IMR-90 (cell line): ENCODE measurements at regions not wholly inside any gene's neighbourhood (a gene's known extent, or its start where the extent isn't known, plus 50 kb on each side); places are given as distances from the start of the nearest gene placed in this dataset.

Experiments used
- ATAC-seq: fragments of 200-7000 bp; cut with Tn5 transposase; 2 replicates; pipeline ENCODE4 v1.9.1; 2020; ENCODE audit warnings: low read depth, mild to moderate bottlenecking, moderate library complexity
- BruUV-seq: library from RNA; stranded (reverse); fragments of 400-500 nt; replicated peaks from 2 replicates; lab custom pipeline; 2021; lab: Mats Ljungman, UMichigan
- CTCF ChIA-PET: fragments of 300-600 bp; formaldehyde crosslinking; extraction: SDS; loops from one replicate; lab custom pipeline; 2021; ENCODE audit warnings: antibody characterized with exemption; lab: Yijun Ruan, JAX
- POLR2A ChIA-PET: fragments of 300-600 bp; sonication (Branson Sonifier 250); formaldehyde crosslinking; loops from one replicate; lab custom pipeline; 2022; ENCODE audit warnings: antibody characterized with exemption; ENCODE audit not compliant: unreplicated experiment; lab: Charles Lee
- DNase-seq: peaks from one replicate; pipeline ENCODE4 v3.0.0; 2013
- H2AFZ ChIP-seq: replicated peaks from 2 replicates; pipeline ENCODE3; 2013; ENCODE audit warnings: low read length, mild to moderate bottlenecking; ENCODE audit not compliant: poor library complexity
- H2AK5ac ChIP-seq: 2 replicates; pipeline ENCODE4 v1.6.1; 2013; ENCODE audit warnings: low read depth, low read length, inconsistent platforms
- H2AK9ac ChIP-seq: replicated peaks from 2 replicates; pipeline ENCODE3; 2013; ENCODE audit warnings: mild to moderate bottlenecking, low read depth, low read length, moderate library complexity; ENCODE audit not compliant: poor library complexity
- H2BK120ac ChIP-seq: 2 replicates; pipeline ENCODE4 v1.6.1; 2013; ENCODE audit warnings: low read depth, low read length, inconsistent platforms
- H2BK15ac ChIP-seq: 3 replicates; pipeline ENCODE4 v1.6.1; 2013; ENCODE audit warnings: low read depth, low read length, inconsistent platforms
- H2BK20ac ChIP-seq: 2 replicates; pipeline ENCODE4 v1.6.1; 2013; ENCODE audit warnings: low read depth, mild to moderate bottlenecking, inconsistent platforms, low read length, moderate library complexity
- H2BK5ac ChIP-seq: 2 replicates; pipeline ENCODE4 v1.6.1; 2013; ENCODE audit warnings: mild to moderate bottlenecking, low read depth, low read length, inconsistent platforms; ENCODE audit not compliant: poor library complexity, severe bottlenecking
- H3K14ac ChIP-seq: replicated peaks from 2 replicates; pipeline ENCODE4 v1.6.1; 2013; ENCODE audit warnings: low read depth, low read length, inconsistent platforms
- H3K18ac ChIP-seq: 2 replicates; pipeline ENCODE4 v1.6.1; 2013; ENCODE audit warnings: low read depth, low read length, control low read depth
- H3K23ac ChIP-seq: 2 replicates; pipeline ENCODE4 v1.6.1; 2013; ENCODE audit warnings: low read depth, low read length, inconsistent platforms
- H3K27ac ChIP-seq: 2 replicates; pipeline ENCODE4 v1.5.1; 2013; ENCODE audit warnings: mild to moderate bottlenecking, control low read depth, low read length; ENCODE audit not compliant: insufficient read depth
- H3K27me3 ChIP-seq: 2 replicates; pipeline ENCODE4 v1.6.1; 2013; ENCODE audit warnings: low read length; ENCODE audit not compliant: control insufficient read depth, insufficient read depth
- H3K36me3 ChIP-seq: 2 replicates; pipeline ENCODE4 v1.6.1; 2013; ENCODE audit warnings: low read length, mixed read lengths; ENCODE audit not compliant: control insufficient read depth, insufficient read depth
- H3K4ac ChIP-seq: 2 replicates; pipeline ENCODE4 v1.6.1; 2013; ENCODE audit warnings: low read depth, low read length, inconsistent platforms
- H3K4me1 ChIP-seq: 2 replicates; pipeline ENCODE4 v1.6.1; 2013; ENCODE audit warnings: low read length, mixed read lengths; ENCODE audit not compliant: control insufficient read depth, insufficient read depth
- H3K4me2 ChIP-seq: 2 replicates; pipeline ENCODE4 v1.6.1; 2013; ENCODE audit warnings: low read depth, mild to moderate bottlenecking, control low read depth, low read length, moderate library complexity
- H3K4me3 ChIP-seq: 2 replicates; pipeline ENCODE4 v1.5.1; 2013; ENCODE audit warnings: low read depth, mild to moderate bottlenecking, control low read depth, low read length, moderate library complexity; ENCODE audit not compliant: insufficient read depth
- H3K56ac ChIP-seq: 2 replicates; pipeline ENCODE4 v1.6.1; 2013; ENCODE audit warnings: low read length, inconsistent platforms; ENCODE audit not compliant: insufficient read depth; ENCODE audit errors: extremely low read depth
- H3K79me1 ChIP-seq, 2 experiments: 2 replicates each; pipeline ENCODE4 v1.6.1; 2013; ENCODE audit warnings: low read length in 2 of 2, inconsistent platforms in 1 of 2, low read depth in 1 of 2
- H3K9ac ChIP-seq: 2 replicates; pipeline ENCODE4 v1.6.1; 2013; ENCODE audit warnings: low read depth, low read length, control low read depth
- H3K9me1 ChIP-seq: 2 replicates; pipeline ENCODE4 v1.6.1; 2013; ENCODE audit warnings: low read length, inconsistent platforms; ENCODE audit not compliant: insufficient read depth
- H3K9me3 ChIP-seq: 2 replicates; pipeline ENCODE4 v1.6.1; 2013; ENCODE audit warnings: low read length; ENCODE audit not compliant: control insufficient read depth, insufficient read depth
- H4K20me1 ChIP-seq: 2 replicates; pipeline ENCODE4 v1.6.1; 2013; ENCODE audit warnings: low read length, inconsistent platforms; ENCODE audit not compliant: insufficient read depth
- H4K5ac ChIP-seq: 2 replicates; pipeline ENCODE4 v1.6.1; 2013; ENCODE audit warnings: mild to moderate bottlenecking, low read depth, low read length, control low read depth
- H4K8ac ChIP-seq, 2 experiments: 2 replicates each; pipeline ENCODE4 v1.6.1; 2013; ENCODE audit warnings: low read depth in 2 of 2, low read length in 2 of 2, control low read depth in 1 of 2, inconsistent platforms in 1 of 2
- H4K91ac ChIP-seq: 2 replicates; pipeline ENCODE4 v1.6.1; 2013; ENCODE audit warnings: low read depth, low read length, inconsistent platforms; ENCODE audit not compliant: insufficient read depth
- BHLHE40 ChIP-seq: fragments of 150-350 bp; IDR thresholded peaks from 2 replicates; pipeline ENCODE4 v1.6.1; 2016; ENCODE audit warnings: mild to moderate bottlenecking, low read depth, low read length
- CEBPB ChIP-seq: IDR thresholded peaks from 2 replicates; pipeline ENCODE4 v1.6.1; 2012; ENCODE audit warnings: low read depth, low read length, improper control_type of control experiment
- CHD1 ChIP-seq: IDR thresholded peaks from 2 replicates; pipeline ENCODE4 v1.6.1; 2012; ENCODE audit warnings: low read depth, low read length, improper control_type of control experiment
- FOS ChIP-seq: fragments of 150-350 bp; IDR thresholded peaks from 2 replicates; pipeline ENCODE4 v1.6.1; 2016; ENCODE audit warnings: low read depth, low read length
- MAZ ChIP-seq: IDR thresholded peaks from 2 replicates; pipeline ENCODE4 v1.6.1; 2012; ENCODE audit warnings: low read depth, mild to moderate bottlenecking, low read length, improper control_type of control experiment, moderate library complexity, borderline replicate concordance
- NFE2L2 ChIP-seq: fragments of 150-350 bp; IDR thresholded peaks from 2 replicates; pipeline ENCODE4 v1.6.1; 2016; ENCODE audit warnings: low read depth, mild to moderate bottlenecking, low read length
- POLR2A ChIP-seq: IDR thresholded peaks from 2 replicates; pipeline ENCODE4 v1.6.1; 2012; ENCODE audit warnings: mild to moderate bottlenecking, low read depth, low read length
- RAD21 ChIP-seq: IDR thresholded peaks from 2 replicates; pipeline ENCODE4 v1.6.1; 2012; ENCODE audit warnings: low read length, improper control_type of control experiment
- RCOR1 ChIP-seq: IDR thresholded peaks from 2 replicates; pipeline ENCODE4 v1.6.1; 2012; ENCODE audit warnings: mild to moderate bottlenecking, low read length, improper control_type of control experiment; ENCODE audit not compliant: insufficient replicate concordance
- SMC3 ChIP-seq: fragments of 150-350 bp; IDR thresholded peaks from 2 replicates; pipeline ENCODE4 v1.6.1; 2016; ENCODE audit warnings: low read depth, mild to moderate bottlenecking, antibody characterized with exemption, low read length, moderate library complexity
- WGBS, 2 experiments: methylation state at CpG; one replicate each; pipeline versions ENCODE4 v1.1.5 to v1.1.7; 2013; ENCODE audit warnings: missing lambda C conversion rate in 2 of 2; ENCODE audit not compliant: insufficient read length in 1 of 2; ENCODE audit errors: extremely low coverage in 2 of 2; 5-methylcytosine and 5-hydroxymethylcytosine counted together
- dilution Hi-C: fragments of 300-500 bp; cut with HindIII; formaldehyde crosslinking; loops from one replicate; pipeline ENCODE4 v1.14.3; 2018; ENCODE audit warnings: low sequenced_read_pairs; ENCODE audit not compliant: unreplicated experiment
- in situ Hi-C: fragments of 300-500 bp; cut with MboI; formaldehyde crosslinking; loops from 3 replicates; pipeline ENCODE4 v1.14.3; 2019; ENCODE audit warnings: low sequenced_read_pairs, inconsistent platforms, mixed read lengths
- intact Hi-C: fragments of 100-400 bp; cut with micrococcal nuclease; formaldehyde crosslinking; loops from 2 replicates; pipeline ENCODE4 v1.10.0; 2022
- TF ChIP-seq, protein P1 (sequence below): fragments of 150-350 bp; IDR thresholded peaks from 2 replicates; pipeline ENCODE4 v1.6.1; 2016; ENCODE audit warnings: low read depth, mild to moderate bottlenecking, low read length, moderate library complexity, borderline replicate concordance
- TF ChIP-seq, protein P2 (sequence below): fragments of 150-350 bp; IDR thresholded peaks from 2 replicates; pipeline ENCODE4 v1.6.1; 2017; ENCODE audit warnings: mild to moderate bottlenecking, antibody characterized with exemption, low read length, low read depth
- TF ChIP-seq, protein P3 (sequence below): conservative IDR thresholded peaks from 2 replicates; pipeline ENCODE4 v1.5.1; 2012; ENCODE audit warnings: mild to moderate bottlenecking, low read depth, low read length, improper control_type of control experiment

DNA sequence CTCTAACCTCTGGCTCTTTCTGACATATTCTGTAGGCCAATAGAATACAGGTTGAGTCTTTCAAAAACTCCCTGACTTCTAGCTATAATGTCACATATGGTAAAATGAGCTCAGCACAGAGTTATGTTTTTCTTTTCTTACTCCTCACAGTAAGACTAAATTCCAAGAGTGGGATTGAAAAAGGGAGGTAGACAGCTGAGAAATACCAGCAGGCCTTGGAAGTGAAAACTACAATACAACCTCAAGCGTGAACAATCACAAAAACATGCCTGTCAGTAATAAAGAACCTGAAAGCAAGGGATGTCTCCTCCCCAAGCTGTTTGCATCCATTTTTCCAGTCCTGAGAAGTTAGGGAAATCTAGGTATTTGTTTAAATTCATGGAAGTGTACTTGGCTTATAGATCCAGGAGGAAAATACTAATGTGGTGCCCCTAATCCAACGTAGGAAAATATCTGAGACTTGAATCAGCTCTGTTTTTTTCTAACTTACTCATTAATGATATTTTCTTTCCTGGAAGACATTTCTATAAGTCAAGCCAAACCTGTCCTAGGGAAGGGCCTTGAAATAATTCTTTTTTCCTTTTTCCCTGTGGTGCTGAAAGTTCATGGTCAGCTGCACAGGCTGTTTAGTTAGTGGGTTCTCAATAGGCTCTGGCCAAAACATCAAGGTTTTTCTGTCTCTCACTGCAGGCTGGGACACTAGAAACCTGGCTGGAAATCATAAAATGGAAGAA is 167.9 kb upstream of the SPATS2L start:
- no peak overlapping the region for H3K23ac ChIP-seq
- dilution Hi-C loops: no loop called here
- peak; percentile 21; the same call in 1 of the 2 replicates for ATAC-seq
- H4K8ac ChIP-seq: no peak overlapping the region
- no peak overlapping the region for H3K9ac ChIP-seq
- H3K4me2 ChIP-seq: no peak overlapping the region
- no peak overlapping the region for H2AFZ ChIP-seq
- no peaks in the 10 kb centered on the region for H3K36me3 ChIP-seq
- no peaks in the 10 kb centered on the region for H3K79me1 ChIP-seq
- TF ChIP-seq SMC3: no peak
- TF ChIP-seq POLR2A: no peak
- TF ChIP-seq BHLHE40: no peak
- no peak for TF ChIP-seq CEBPB
- TF ChIP-seq NFE2L2: no peak
- TF ChIP-seq CHD1: no peak
- no peak for TF ChIP-seq RCOR1
- TF ChIP-seq MAZ: no peak
- no peak for TF ChIP-seq FOS
- TF ChIP-seq RAD21: no peak
- TF ChIP-seq, protein P1, sequence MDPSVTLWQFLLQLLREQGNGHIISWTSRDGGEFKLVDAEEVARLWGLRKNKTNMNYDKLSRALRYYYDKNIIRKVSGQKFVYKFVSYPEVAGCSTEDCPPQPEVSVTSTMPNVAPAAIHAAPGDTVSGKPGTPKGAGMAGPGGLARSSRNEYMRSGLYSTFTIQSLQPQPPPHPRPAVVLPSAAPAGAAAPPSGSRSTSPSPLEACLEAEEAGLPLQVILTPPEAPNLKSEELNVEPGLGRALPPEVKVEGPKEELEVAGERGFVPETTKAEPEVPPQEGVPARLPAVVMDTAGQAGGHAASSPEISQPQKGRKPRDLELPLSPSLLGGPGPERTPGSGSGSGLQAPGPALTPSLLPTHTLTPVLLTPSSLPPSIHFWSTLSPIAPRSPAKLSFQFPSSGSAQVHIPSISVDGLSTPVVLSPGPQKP: no peak
- TF ChIP-seq, protein P2, sequence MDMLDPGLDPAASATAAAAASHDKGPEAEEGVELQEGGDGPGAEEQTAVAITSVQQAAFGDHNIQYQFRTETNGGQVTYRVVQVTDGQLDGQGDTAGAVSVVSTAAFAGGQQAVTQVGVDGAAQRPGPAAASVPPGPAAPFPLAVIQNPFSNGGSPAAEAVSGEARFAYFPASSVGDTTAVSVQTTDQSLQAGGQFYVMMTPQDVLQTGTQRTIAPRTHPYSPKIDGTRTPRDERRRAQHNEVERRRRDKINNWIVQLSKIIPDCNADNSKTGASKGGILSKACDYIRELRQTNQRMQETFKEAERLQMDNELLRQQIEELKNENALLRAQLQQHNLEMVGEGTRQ: no peak
- TF ChIP-seq, protein P3, sequence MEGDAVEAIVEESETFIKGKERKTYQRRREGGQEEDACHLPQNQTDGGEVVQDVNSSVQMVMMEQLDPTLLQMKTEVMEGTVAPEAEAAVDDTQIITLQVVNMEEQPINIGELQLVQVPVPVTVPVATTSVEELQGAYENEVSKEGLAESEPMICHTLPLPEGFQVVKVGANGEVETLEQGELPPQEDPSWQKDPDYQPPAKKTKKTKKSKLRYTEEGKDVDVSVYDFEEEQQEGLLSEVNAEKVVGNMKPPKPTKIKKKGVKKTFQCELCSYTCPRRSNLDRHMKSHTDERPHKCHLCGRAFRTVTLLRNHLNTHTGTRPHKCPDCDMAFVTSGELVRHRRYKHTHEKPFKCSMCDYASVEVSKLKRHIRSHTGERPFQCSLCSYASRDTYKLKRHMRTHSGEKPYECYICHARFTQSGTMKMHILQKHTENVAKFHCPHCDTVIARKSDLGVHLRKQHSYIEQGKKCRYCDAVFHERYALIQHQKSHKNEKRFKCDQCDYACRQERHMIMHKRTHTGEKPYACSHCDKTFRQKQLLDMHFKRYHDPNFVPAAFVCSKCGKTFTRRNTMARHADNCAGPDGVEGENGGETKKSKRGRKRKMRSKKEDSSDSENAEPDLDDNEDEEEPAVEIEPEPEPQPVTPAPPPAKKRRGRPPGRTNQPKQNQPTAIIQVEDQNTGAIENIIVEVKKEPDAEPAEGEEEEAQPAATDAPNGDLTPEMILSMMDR: no peak
- H2BK20ac ChIP-seq: no peak overlapping the region
- in situ Hi-C loops: no loop called here
- intact Hi-C loops: no loop called here
- H4K20me1 ChIP-seq: no peaks in the 10 kb centered on the region
- no peaks in the 10 kb centered on the region for H3K9me3 ChIP-seq
- POLR2A ChIA-PET: interaction anchor here (0.6 kb wide), 1 partner anchor 1175 kb away, joined by 3 read pairs; no protein-coding TSS in a partner anchor
- H3K4ac ChIP-seq: no peak overlapping the region
- no peak overlapping the region; the same call in 1 of the 2 replicates for H3K18ac ChIP-seq
- no peak overlapping the region for H2BK120ac ChIP-seq
- no peak overlapping the region for H2BK15ac ChIP-seq
- no peak overlapping the region for H2AK5ac ChIP-seq
- CTCF ChIA-PET: interaction anchor here (0.6 kb wide), 1 partner anchor 648 kb away, joined by 4 read pairs; no protein-coding TSS in a partner anchor
- H3K27me3 ChIP-seq: no peaks in the 10 kb centered on the region
- no peak overlapping the region for H2BK5ac ChIP-seq
- no peak overlapping the region for H4K5ac ChIP-seq
- H3K4me1 ChIP-seq: no peaks in the 10 kb centered on the region
- no peak overlapping the region for H2AK9ac ChIP-seq
- H3K56ac ChIP-seq: no peak overlapping the region
- H3K14ac ChIP-seq: no peak overlapping the region
- no peak overlapping the region for H3K4me3 ChIP-seq
- H3K9me1 ChIP-seq: no peaks in the 10 kb centered on the region
- no TSS peak for BruUV-seq
- H4K91ac ChIP-seq: no peak overlapping the region
- no peak overlapping the region for H3K27ac ChIP-seq
- DNase-seq: peak; percentile 59
- no CpG with 5 or more reads among the region's 2 CpGs for WGBS, 2 experiments
